Gastroesophageal sphincter (tissue), 3 donors: ENCODE measurements at regions not wholly inside any gene's neighbourhood (a gene's known extent, or its start where the extent isn't known, plus 50 kb on each side); places are given as distances from the start of the nearest gene placed in this dataset.

Experiments used
- CTCF ChIP-seq, 4 experiments: fragments of 200-600 bp in 2 of 4; fragments of 450-650 bp in 2 of 4; sonication (generic) in 1 of 4; IDR thresholded peaks; one replicate each; pipeline ENCODE4 v1.5.1; 2017 to 2019; ENCODE audit warnings: antibody characterized with exemption in 4 of 4, mild to moderate bottlenecking in 2 of 4, moderate library complexity in 2 of 4
- POLR2AphosphoS5 ChIP-seq: sonication (generic); formaldehyde crosslinking; IDR thresholded peaks from one replicate; pipeline ENCODE4 v1.6.1; 2017; ENCODE audit warnings: antibody characterized with exemption

- TF ChIP-seq CTCF (IDR thresholded peaks at IDR 0.05) (no peak), POLR2AphosphoS5 (no peak)
Observed at GRCh38 chr5:40160435-40160834, 519.3 kb upstream of the PTGER4 start.
